ENCODE measurements at regions not wholly inside any gene's neighbourhood (a gene's known extent, or its start where the extent isn't known, plus 50 kb on each side); places are given as distances from the start of the nearest gene placed in this dataset.

DNA sequence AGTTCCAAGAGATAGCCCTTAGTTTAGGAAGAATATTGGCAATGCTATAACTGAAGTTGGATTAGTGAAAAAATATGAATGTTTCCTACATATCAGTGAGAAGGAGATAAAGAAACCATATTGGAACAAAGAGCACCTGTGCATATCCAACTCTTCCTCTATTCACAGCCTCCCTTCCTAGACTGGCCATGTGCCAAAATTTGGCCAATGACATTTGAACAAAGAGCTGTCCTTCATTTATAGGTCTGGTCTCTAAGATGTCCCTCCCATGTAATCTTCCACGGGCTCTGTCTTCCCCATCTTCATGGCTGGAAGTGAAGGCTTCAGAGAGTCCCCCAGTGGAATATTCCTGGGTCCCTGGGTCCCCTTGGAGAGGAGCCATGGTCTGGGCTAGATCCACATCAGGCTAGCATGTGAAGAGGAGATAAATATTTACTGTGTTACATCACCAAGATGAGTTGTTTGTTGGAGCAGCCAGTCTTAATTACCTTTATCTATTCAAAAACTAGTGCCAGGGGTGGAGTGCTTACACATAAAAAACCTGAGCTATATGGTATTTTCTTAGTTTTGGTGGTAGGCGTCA lies 190.0 kb upstream of the S1PR3 start:
- Histone ChIP-seq H3K36me3 (ENCODE audit: insufficient read depth, low read length) (no peaks in the 10 kb centered on the region; the same call in 1 of the 2 replicates), H4K20me1 (ENCODE audit: insufficient read depth, low read length) (no peaks in the 10 kb centered on the region), H3K27ac (ENCODE audit: low read depth, low read length, poor library complexity, severe bottlenecking) (no peak overlapping the region), H3K79me2 (ENCODE audit: insufficient read depth, low read length) (no peaks in the 10 kb centered on the region), H3K4me2 (ENCODE audit: low read length) (no peak overlapping the region), H3K9ac (ENCODE audit: low read length) (no peak overlapping the region), H3K9me2 (ENCODE audit: low read depth, low read length) (no peaks in the 10 kb centered on the region), H3K9me3 (ENCODE audit: low read length) (peaks cover 8% of the 10 kb centered on the region; the same call in 1 of the 2 replicates), H3F3A (ENCODE audit: insufficient read depth, low read length) (no peaks in the 10 kb centered on the region), H2AFZ (ENCODE audit: low read length) (no peak overlapping the region), H3K4me3 (ENCODE audit: low read depth, low read length, poor library complexity, severe bottlenecking) (no peak overlapping the region), H3K4me1 (ENCODE audit: insufficient read depth, low read length, severe bottlenecking) (peaks cover 3% of the 10 kb centered on the region), H3K27me3 (ENCODE audit: insufficient read depth, low read length) (no peaks in the 10 kb centered on the region; the same call in 1 of the 2 replicates)
- TF ChIP-seq EZH2 (IDR thresholded peaks at IDR 0.05; ENCODE audit: borderline replicate concordance, low read length), result no peak
- TF ChIP-seq, protein P1, sequence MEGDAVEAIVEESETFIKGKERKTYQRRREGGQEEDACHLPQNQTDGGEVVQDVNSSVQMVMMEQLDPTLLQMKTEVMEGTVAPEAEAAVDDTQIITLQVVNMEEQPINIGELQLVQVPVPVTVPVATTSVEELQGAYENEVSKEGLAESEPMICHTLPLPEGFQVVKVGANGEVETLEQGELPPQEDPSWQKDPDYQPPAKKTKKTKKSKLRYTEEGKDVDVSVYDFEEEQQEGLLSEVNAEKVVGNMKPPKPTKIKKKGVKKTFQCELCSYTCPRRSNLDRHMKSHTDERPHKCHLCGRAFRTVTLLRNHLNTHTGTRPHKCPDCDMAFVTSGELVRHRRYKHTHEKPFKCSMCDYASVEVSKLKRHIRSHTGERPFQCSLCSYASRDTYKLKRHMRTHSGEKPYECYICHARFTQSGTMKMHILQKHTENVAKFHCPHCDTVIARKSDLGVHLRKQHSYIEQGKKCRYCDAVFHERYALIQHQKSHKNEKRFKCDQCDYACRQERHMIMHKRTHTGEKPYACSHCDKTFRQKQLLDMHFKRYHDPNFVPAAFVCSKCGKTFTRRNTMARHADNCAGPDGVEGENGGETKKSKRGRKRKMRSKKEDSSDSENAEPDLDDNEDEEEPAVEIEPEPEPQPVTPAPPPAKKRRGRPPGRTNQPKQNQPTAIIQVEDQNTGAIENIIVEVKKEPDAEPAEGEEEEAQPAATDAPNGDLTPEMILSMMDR (IDR thresholded peaks at IDR 0.05; ENCODE audit: low read length), result no peak

DNA sequence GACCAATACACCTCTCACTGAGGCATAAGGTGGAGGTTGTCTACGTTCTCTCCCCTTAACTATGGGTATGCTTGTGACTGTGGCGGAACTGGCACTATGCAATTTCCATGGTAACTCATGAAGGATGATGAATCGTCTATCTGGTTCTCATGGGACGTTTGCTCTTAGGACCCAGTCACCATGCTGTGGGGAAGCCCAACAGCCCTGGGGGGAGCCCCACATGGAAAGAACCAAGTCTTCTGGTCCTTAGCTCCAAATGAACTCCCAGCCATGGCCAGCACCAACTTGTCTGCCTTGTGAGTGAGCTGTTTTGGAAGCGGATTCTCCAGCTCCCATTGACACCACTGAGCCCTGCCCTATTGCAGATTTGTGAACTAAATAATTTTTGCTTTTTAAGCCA lies 188.7 kb upstream of the S1PR3 start:
- H3K36me3 ChIP-seq (ENCODE audit: insufficient read depth, low read length), result no peaks in the 10 kb centered on the region; the same call in 1 of the 2 replicates
- no peaks in the 10 kb centered on the region for H3F3A ChIP-seq (ENCODE audit: insufficient read depth, low read length)
- H3K27ac ChIP-seq (ENCODE audit: low read depth, low read length, poor library complexity, severe bottlenecking), result no peak overlapping the region
- no peak overlapping the region for H2AFZ ChIP-seq (ENCODE audit: low read length)
- no peak for TF ChIP-seq EZH2 (IDR thresholded peaks at IDR 0.05; ENCODE audit: borderline replicate concordance, low read length)
- TF ChIP-seq, protein P1 (IDR thresholded peaks at IDR 0.05; ENCODE audit: low read length), result no peak
- no peak overlapping the region for H3K9ac ChIP-seq (ENCODE audit: low read length)
- no peaks in the 10 kb centered on the region for H3K79me2 ChIP-seq (ENCODE audit: insufficient read depth, low read length)
- H3K27me3 ChIP-seq (ENCODE audit: insufficient read depth, low read length), result no peaks in the 10 kb centered on the region; the same call in 1 of the 2 replicates
- peaks cover under 1% of the 10 kb centered on the region; the same call in 1 of the 2 replicates for H3K9me3 ChIP-seq (ENCODE audit: low read length)
- no peak overlapping the region for H3K4me3 ChIP-seq (ENCODE audit: low read depth, low read length, poor library complexity, severe bottlenecking)
- H3K4me2 ChIP-seq (ENCODE audit: low read length), result no peak overlapping the region
- H3K4me1 ChIP-seq (ENCODE audit: insufficient read depth, low read length, severe bottlenecking), result peaks cover 3% of the 10 kb centered on the region
- H3K9me2 ChIP-seq (ENCODE audit: low read depth, low read length), result no peaks in the 10 kb centered on the region
- H4K20me1 ChIP-seq (ENCODE audit: insufficient read depth, low read length), result no peaks in the 10 kb centered on the region

DNA sequence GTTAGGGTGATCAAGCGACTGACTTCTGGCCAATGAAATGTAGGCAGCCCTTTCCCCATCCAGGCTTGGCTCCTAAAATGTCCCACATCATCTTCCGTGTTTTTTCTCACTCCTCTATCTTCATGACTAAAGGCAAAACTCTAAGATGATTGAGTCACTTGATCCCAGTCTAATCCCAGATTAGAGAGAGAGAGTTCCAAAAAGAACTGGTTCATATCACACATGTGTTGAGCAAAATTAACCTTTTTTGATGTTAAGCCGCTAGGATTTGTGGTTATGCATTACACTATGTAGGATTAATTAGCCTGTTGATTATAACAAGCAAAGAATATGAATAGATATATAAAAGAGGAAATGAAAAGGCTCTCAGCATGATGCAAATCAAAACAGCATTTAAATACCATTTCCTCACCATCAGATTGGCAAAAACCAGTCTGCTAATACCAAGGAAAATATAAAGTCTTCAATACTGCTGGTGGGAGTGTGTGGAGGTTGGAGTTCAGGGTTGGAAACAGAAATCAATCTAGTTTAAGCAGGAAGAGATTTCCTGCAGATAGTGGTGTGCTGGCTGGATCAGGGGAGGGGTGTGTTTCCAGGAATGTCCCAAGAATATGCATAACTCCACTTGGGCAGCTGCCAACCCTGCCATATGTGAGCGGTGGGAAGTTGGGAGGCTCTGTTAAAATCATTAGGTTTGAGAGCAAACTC lies 187.6 kb upstream of the S1PR3 start:
- Histone ChIP-seq H3K79me2 (ENCODE audit: insufficient read depth, low read length) (no peaks in the 10 kb centered on the region), H3K9ac (ENCODE audit: low read length) (no peak overlapping the region), H3K36me3 (ENCODE audit: insufficient read depth, low read length) (no peaks in the 10 kb centered on the region), H3K4me3 (ENCODE audit: low read depth, low read length, poor library complexity, severe bottlenecking) (no peak overlapping the region), H3K9me2 (ENCODE audit: low read depth, low read length) (no peaks in the 10 kb centered on the region), H4K20me1 (ENCODE audit: insufficient read depth, low read length) (no peaks in the 10 kb centered on the region), H3K27me3 (ENCODE audit: insufficient read depth, low read length) (no peaks in the 10 kb centered on the region; the same call in 1 of the 2 replicates), H3K9me3 (ENCODE audit: low read length) (no peaks in the 10 kb centered on the region), H3K4me1 (ENCODE audit: insufficient read depth, low read length, severe bottlenecking) (peaks cover 3% of the 10 kb centered on the region), H3F3A (ENCODE audit: insufficient read depth, low read length) (no peaks in the 10 kb centered on the region), H3K4me2 (ENCODE audit: low read length) (no peak overlapping the region), H2AFZ (ENCODE audit: low read length) (no peak overlapping the region), H3K27ac (ENCODE audit: low read depth, low read length, poor library complexity, severe bottlenecking) (no peak overlapping the region)
- TF ChIP-seq, protein P1 (IDR thresholded peaks at IDR 0.05; ENCODE audit: low read length), result no peak
- no peak for TF ChIP-seq EZH2 (IDR thresholded peaks at IDR 0.05; ENCODE audit: borderline replicate concordance, low read length)

All from OCI-LY1 (cell line).